IMR-90 (cell line): ENCODE measurements at regions not wholly inside any gene's neighbourhood (a gene's known extent, or its start where the extent isn't known, plus 50 kb on each side); places are given as distances from the start of the nearest gene placed in this dataset.

Source experiments
- ATAC-seq: fragments of 200-7000 bp; cut with Tn5 transposase; 2 replicates; pipeline ENCODE4 v1.9.1; 2020; ENCODE audit warnings: low read depth, mild to moderate bottlenecking, moderate library complexity
- BruUV-seq: library from RNA; stranded (reverse); fragments of 400-500 nt; replicated peaks from 2 replicates; lab custom pipeline; 2021; lab: Mats Ljungman, UMichigan
- CTCF ChIA-PET: fragments of 300-600 bp; formaldehyde crosslinking; extraction: SDS; loops from one replicate; lab custom pipeline; 2021; ENCODE audit warnings: antibody characterized with exemption; lab: Yijun Ruan, JAX
- POLR2A ChIA-PET: fragments of 300-600 bp; sonication (Branson Sonifier 250); formaldehyde crosslinking; loops from one replicate; lab custom pipeline; 2022; ENCODE audit warnings: antibody characterized with exemption; ENCODE audit not compliant: unreplicated experiment; lab: Charles Lee
- DNase-seq: peaks from one replicate; pipeline ENCODE4 v3.0.0; 2013
- H2AFZ ChIP-seq: replicated peaks from 2 replicates; pipeline ENCODE3; 2013; ENCODE audit warnings: low read length, mild to moderate bottlenecking; ENCODE audit not compliant: poor library complexity
- H2AK5ac ChIP-seq: 2 replicates; pipeline ENCODE4 v1.6.1; 2013; ENCODE audit warnings: low read depth, low read length, inconsistent platforms
- H2AK9ac ChIP-seq: replicated peaks from 2 replicates; pipeline ENCODE3; 2013; ENCODE audit warnings: mild to moderate bottlenecking, low read depth, low read length, moderate library complexity; ENCODE audit not compliant: poor library complexity
- H2BK120ac ChIP-seq: 2 replicates; pipeline ENCODE4 v1.6.1; 2013; ENCODE audit warnings: low read depth, low read length, inconsistent platforms
- H2BK15ac ChIP-seq: 3 replicates; pipeline ENCODE4 v1.6.1; 2013; ENCODE audit warnings: low read depth, low read length, inconsistent platforms
- H2BK20ac ChIP-seq: 2 replicates; pipeline ENCODE4 v1.6.1; 2013; ENCODE audit warnings: low read depth, mild to moderate bottlenecking, inconsistent platforms, low read length, moderate library complexity
- H2BK5ac ChIP-seq: 2 replicates; pipeline ENCODE4 v1.6.1; 2013; ENCODE audit warnings: mild to moderate bottlenecking, low read depth, low read length, inconsistent platforms; ENCODE audit not compliant: poor library complexity, severe bottlenecking
- H3K14ac ChIP-seq: replicated peaks from 2 replicates; pipeline ENCODE4 v1.6.1; 2013; ENCODE audit warnings: low read depth, low read length, inconsistent platforms
- H3K18ac ChIP-seq: 2 replicates; pipeline ENCODE4 v1.6.1; 2013; ENCODE audit warnings: low read depth, low read length, control low read depth
- H3K23ac ChIP-seq: 2 replicates; pipeline ENCODE4 v1.6.1; 2013; ENCODE audit warnings: low read depth, low read length, inconsistent platforms
- H3K27ac ChIP-seq: 2 replicates; pipeline ENCODE4 v1.5.1; 2013; ENCODE audit warnings: mild to moderate bottlenecking, control low read depth, low read length; ENCODE audit not compliant: insufficient read depth
- H3K27me3 ChIP-seq: 2 replicates; pipeline ENCODE4 v1.6.1; 2013; ENCODE audit warnings: low read length; ENCODE audit not compliant: control insufficient read depth, insufficient read depth
- H3K36me3 ChIP-seq: 2 replicates; pipeline ENCODE4 v1.6.1; 2013; ENCODE audit warnings: low read length, mixed read lengths; ENCODE audit not compliant: control insufficient read depth, insufficient read depth
- H3K4ac ChIP-seq: 2 replicates; pipeline ENCODE4 v1.6.1; 2013; ENCODE audit warnings: low read depth, low read length, inconsistent platforms
- H3K4me1 ChIP-seq: 2 replicates; pipeline ENCODE4 v1.6.1; 2013; ENCODE audit warnings: low read length, mixed read lengths; ENCODE audit not compliant: control insufficient read depth, insufficient read depth
- H3K4me2 ChIP-seq: 2 replicates; pipeline ENCODE4 v1.6.1; 2013; ENCODE audit warnings: low read depth, mild to moderate bottlenecking, control low read depth, low read length, moderate library complexity
- H3K4me3 ChIP-seq: 2 replicates; pipeline ENCODE4 v1.5.1; 2013; ENCODE audit warnings: low read depth, mild to moderate bottlenecking, control low read depth, low read length, moderate library complexity; ENCODE audit not compliant: insufficient read depth
- H3K56ac ChIP-seq: 2 replicates; pipeline ENCODE4 v1.6.1; 2013; ENCODE audit warnings: low read length, inconsistent platforms; ENCODE audit not compliant: insufficient read depth; ENCODE audit errors: extremely low read depth
- H3K79me1 ChIP-seq, 2 experiments: 2 replicates each; pipeline ENCODE4 v1.6.1; 2013; ENCODE audit warnings: low read length in 2 of 2, inconsistent platforms in 1 of 2, low read depth in 1 of 2
- H3K9ac ChIP-seq: 2 replicates; pipeline ENCODE4 v1.6.1; 2013; ENCODE audit warnings: low read depth, low read length, control low read depth
- H3K9me1 ChIP-seq: 2 replicates; pipeline ENCODE4 v1.6.1; 2013; ENCODE audit warnings: low read length, inconsistent platforms; ENCODE audit not compliant: insufficient read depth
- H3K9me3 ChIP-seq: 2 replicates; pipeline ENCODE4 v1.6.1; 2013; ENCODE audit warnings: low read length; ENCODE audit not compliant: control insufficient read depth, insufficient read depth
- H4K20me1 ChIP-seq: 2 replicates; pipeline ENCODE4 v1.6.1; 2013; ENCODE audit warnings: low read length, inconsistent platforms; ENCODE audit not compliant: insufficient read depth
- H4K5ac ChIP-seq: 2 replicates; pipeline ENCODE4 v1.6.1; 2013; ENCODE audit warnings: mild to moderate bottlenecking, low read depth, low read length, control low read depth
- H4K8ac ChIP-seq, 2 experiments: 2 replicates each; pipeline ENCODE4 v1.6.1; 2013; ENCODE audit warnings: low read depth in 2 of 2, low read length in 2 of 2, control low read depth in 1 of 2, inconsistent platforms in 1 of 2
- H4K91ac ChIP-seq: 2 replicates; pipeline ENCODE4 v1.6.1; 2013; ENCODE audit warnings: low read depth, low read length, inconsistent platforms; ENCODE audit not compliant: insufficient read depth
- MAZ ChIP-seq: IDR thresholded peaks from 2 replicates; pipeline ENCODE4 v1.6.1; 2012; ENCODE audit warnings: low read depth, mild to moderate bottlenecking, low read length, improper control_type of control experiment, moderate library complexity, borderline replicate concordance
- WGBS, 2 experiments: methylation state at CpG; one replicate each; pipeline versions ENCODE4 v1.1.5 to v1.1.7; 2013; ENCODE audit warnings: missing lambda C conversion rate in 2 of 2; ENCODE audit not compliant: insufficient read length in 1 of 2; ENCODE audit errors: extremely low coverage in 2 of 2; 5-methylcytosine and 5-hydroxymethylcytosine counted together
- dilution Hi-C: fragments of 300-500 bp; cut with HindIII; formaldehyde crosslinking; loops from one replicate; pipeline ENCODE4 v1.14.3; 2018; ENCODE audit warnings: low sequenced_read_pairs; ENCODE audit not compliant: unreplicated experiment
- in situ Hi-C: fragments of 300-500 bp; cut with MboI; formaldehyde crosslinking; loops from 3 replicates; pipeline ENCODE4 v1.14.3; 2019; ENCODE audit warnings: low sequenced_read_pairs, inconsistent platforms, mixed read lengths
- intact Hi-C: fragments of 100-400 bp; cut with micrococcal nuclease; formaldehyde crosslinking; loops from 2 replicates; pipeline ENCODE4 v1.10.0; 2022
- TF ChIP-seq, protein P1 (sequence below): fragments of 150-350 bp; IDR thresholded peaks from 2 replicates; pipeline ENCODE4 v1.6.1; 2017; ENCODE audit warnings: mild to moderate bottlenecking, antibody characterized with exemption, low read length, low read depth

DNA sequence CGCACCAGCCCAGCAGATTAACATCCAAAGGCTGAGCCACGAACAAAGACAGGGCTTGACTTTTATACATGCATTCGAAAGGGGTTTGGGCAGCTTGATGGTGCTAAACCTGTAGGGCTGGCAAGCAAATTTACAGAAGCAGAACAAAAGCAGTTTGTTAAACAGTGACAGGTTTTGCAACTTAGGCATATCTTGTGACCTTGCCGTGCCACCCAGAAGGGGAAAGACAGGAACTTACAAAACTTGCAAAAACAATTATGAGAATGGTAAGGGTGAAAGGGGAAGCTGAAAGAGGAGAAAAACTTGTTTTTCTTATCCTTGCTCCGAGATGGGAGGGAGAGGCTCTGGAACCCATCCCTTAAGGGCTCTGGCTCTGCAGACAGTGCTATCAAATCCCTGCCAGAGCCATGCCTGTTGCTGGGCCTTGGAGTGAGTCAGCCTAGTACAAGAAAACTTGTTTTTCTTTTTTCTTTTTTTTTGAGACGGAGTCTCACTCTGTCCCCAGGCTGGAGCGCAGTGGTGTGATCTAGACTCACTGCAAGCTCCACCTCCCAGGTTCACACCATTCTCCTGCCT, 1325.2 kb upstream of the PRR20A start:
- dilution Hi-C loops, result no loop called here
- WGBS, 2 experiments, result no CpG with 5 or more reads among the region's 7 CpGs

More for the DNA sequence above, 1325.2 kb upstream of the PRR20A start:
- Histone ChIP-seq H3K4me1 (no peaks in the 10 kb centered on the region), H2AK5ac (no peak overlapping the region), H3K27ac (no peak overlapping the region), H3K23ac (no peak overlapping the region), H3K27me3 (no peaks in the 10 kb centered on the region), H4K5ac (no peak overlapping the region), H2BK20ac (no peak overlapping the region), H2AK9ac (no peak overlapping the region), H3K56ac (no peak overlapping the region), H2BK15ac (no peak overlapping the region), H4K20me1 (no peaks in the 10 kb centered on the region), H3K14ac (no peak overlapping the region), H3K9me1 (no peaks in the 10 kb centered on the region), H2BK120ac (no peak overlapping the region), H3K18ac (no peak overlapping the region), H4K8ac (no peak overlapping the region), H3K4ac (no peak overlapping the region), H2BK5ac (no peak overlapping the region), H3K36me3 (no peaks in the 10 kb centered on the region), H3K9ac (no peak overlapping the region), H3K4me2 (no peak overlapping the region), H2AFZ (no peak overlapping the region), H3K9me3 (peaks cover 4% of the 10 kb centered on the region; the same call in 1 of the 2 replicates), H4K91ac (no peak overlapping the region), H3K79me1 (no peaks in the 10 kb centered on the region), H3K4me3 (no peak overlapping the region)
- DNase-seq, result no peak
- TF ChIP-seq, protein P1, sequence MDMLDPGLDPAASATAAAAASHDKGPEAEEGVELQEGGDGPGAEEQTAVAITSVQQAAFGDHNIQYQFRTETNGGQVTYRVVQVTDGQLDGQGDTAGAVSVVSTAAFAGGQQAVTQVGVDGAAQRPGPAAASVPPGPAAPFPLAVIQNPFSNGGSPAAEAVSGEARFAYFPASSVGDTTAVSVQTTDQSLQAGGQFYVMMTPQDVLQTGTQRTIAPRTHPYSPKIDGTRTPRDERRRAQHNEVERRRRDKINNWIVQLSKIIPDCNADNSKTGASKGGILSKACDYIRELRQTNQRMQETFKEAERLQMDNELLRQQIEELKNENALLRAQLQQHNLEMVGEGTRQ, result no peak
- TF ChIP-seq MAZ, result no peak
- no peak for ATAC-seq
- CTCF ChIA-PET, result no interaction called here
- BruUV-seq, result no TSS peak
- intact Hi-C loops (no loop called here), in situ Hi-C loops (no loop called here)
- POLR2A ChIA-PET, result no interaction called here
